HEK293T (cell line): ENCODE measurements at regions not wholly inside any gene's neighbourhood (a gene's known extent, or its start where the extent isn't known, plus 50 kb on each side); places are given as distances from the start of the nearest gene placed in this dataset.
"Not testable (repeated sequence)": the region's sequence is repeated elsewhere in the genome, so short reads cannot be mapped to it uniquely, and the experiment has no call there.

Experiments
- CTCF ChIA-PET: fragments of 350-600 bp; formaldehyde crosslinking; extraction: SDS; loops from one replicate; lab custom pipeline; 2021; ENCODE audit warnings: antibody characterized with exemption, inconsistent platforms; lab: Yijun Ruan, JAX
- POLR2A ChIA-PET: fragments of 350-600 bp; formaldehyde crosslinking; extraction: SDS; loops from one replicate; lab custom pipeline; 2020; ENCODE audit warnings: antibody characterized with exemption, inconsistent platforms; lab: Yijun Ruan, JAX
- DNase-seq: peaks from one replicate; pipeline ENCODE4 v3.0.0; 2012; ENCODE audit warnings: mixed read lengths; ENCODE audit errors: extremely low spot score
- ARNT ChIP-seq: fragments of 450-650 bp; IDR thresholded peaks from 2 replicates; pipeline ENCODE4 v1.6.1; 2017; ENCODE audit warnings: mild to moderate bottlenecking
- BHLHE40 ChIP-seq: fragments of 450-650 bp; IDR thresholded peaks from 2 replicates; pipeline ENCODE4 v1.6.1; 2016; ENCODE audit warnings: mild to moderate bottlenecking, moderate library complexity, borderline replicate concordance
- CTBP1 ChIP-seq: fragments of 450-650 bp; IDR thresholded peaks from 2 replicates; pipeline ENCODE4 v1.6.1; 2016; ENCODE audit warnings: borderline replicate concordance
- ELF4 ChIP-seq: fragments of 450-650 bp; IDR thresholded peaks from 2 replicates; pipeline ENCODE4 v1.6.1; 2017; ENCODE audit warnings: antibody characterized with exemption
- FOXA1 ChIP-seq: fragments of 450-650 bp; IDR thresholded peaks from 2 replicates; pipeline ENCODE4 v1.6.1; 2016; ENCODE audit warnings: mild to moderate bottlenecking
- FOXK2 ChIP-seq: fragments of 450-650 bp; IDR thresholded peaks from 2 replicates; pipeline ENCODE4 v1.6.1; 2016; ENCODE audit warnings: mild to moderate bottlenecking
- FOXM1 ChIP-seq: fragments of 450-650 bp; IDR thresholded peaks from 2 replicates; pipeline ENCODE4 v1.6.1; 2017; ENCODE audit warnings: mild to moderate bottlenecking, borderline replicate concordance
- HDGF ChIP-seq: fragments of 450-650 bp; IDR thresholded peaks from 2 replicates; pipeline ENCODE4 v1.6.1; 2017; ENCODE audit warnings: antibody characterized with exemption, borderline replicate concordance
- L3MBTL2 ChIP-seq: fragments of 450-650 bp; conservative IDR thresholded peaks from 2 replicates; pipeline ENCODE4 v1.6.1; 2016; ENCODE audit warnings: mild to moderate bottlenecking
- LEF1 ChIP-seq: fragments of 450-650 bp; IDR thresholded peaks from 2 replicates; pipeline ENCODE4 v1.6.1; 2017; ENCODE audit warnings: mild to moderate bottlenecking, borderline replicate concordance
- SP1 ChIP-seq: fragments of 450-650 bp; IDR thresholded peaks from 2 replicates; pipeline ENCODE4 v1.6.1; 2017
- SUZ12 ChIP-seq: fragments of 450-650 bp; IDR thresholded peaks from 2 replicates; pipeline ENCODE4 v1.6.1; 2016; ENCODE audit warnings: mild to moderate bottlenecking
- TARDBP ChIP-seq: fragments of 450-650 bp; IDR thresholded peaks from 2 replicates; pipeline ENCODE4 v1.6.1; 2016
- ZNF384 ChIP-seq: fragments of 450-650 bp; IDR thresholded peaks from 2 replicates; pipeline ENCODE4 v1.6.1; 2016
- TF ChIP-seq, protein P1 (sequence below): fragments of 450-650 bp; IDR thresholded peaks from 2 replicates; pipeline ENCODE4 v1.6.1; 2016

DNA sequence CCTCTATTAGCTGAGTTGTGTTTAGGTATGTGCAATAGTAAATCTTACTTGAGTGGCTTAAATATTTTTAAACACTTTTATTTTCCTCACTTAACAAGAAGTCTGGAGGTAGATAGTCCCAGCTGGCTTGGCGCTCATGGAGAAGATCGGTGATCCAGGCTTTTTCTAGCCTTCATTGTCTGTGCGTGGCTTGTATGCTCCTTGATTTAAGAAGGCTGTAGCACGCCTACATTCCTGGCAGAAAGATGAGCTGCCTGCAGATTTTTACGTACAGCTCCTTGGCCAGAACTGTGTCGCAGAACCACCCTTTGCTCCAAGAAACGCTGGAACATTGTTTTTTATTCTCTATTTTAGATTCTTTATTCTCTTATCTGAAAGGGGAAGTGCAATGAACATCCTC is 284.1 kb downstream of the KIF20B start:
- DNase-seq: no peak
- ChIA-PET CTCF (no interaction called here), POLR2A (no interaction called here)
- TF ChIP-seq LEF1: no peak
- no peak for TF ChIP-seq FOXM1
- no peak for TF ChIP-seq HDGF
- no peak for TF ChIP-seq FOXK2
- no peak for TF ChIP-seq SUZ12
- no peak for TF ChIP-seq ELF4
- no peak for TF ChIP-seq SP1
- no peak for TF ChIP-seq ARNT
- TF ChIP-seq TARDBP: no peak
- TF ChIP-seq BHLHE40: no peak
- no peak for TF ChIP-seq ZNF384

DNA sequence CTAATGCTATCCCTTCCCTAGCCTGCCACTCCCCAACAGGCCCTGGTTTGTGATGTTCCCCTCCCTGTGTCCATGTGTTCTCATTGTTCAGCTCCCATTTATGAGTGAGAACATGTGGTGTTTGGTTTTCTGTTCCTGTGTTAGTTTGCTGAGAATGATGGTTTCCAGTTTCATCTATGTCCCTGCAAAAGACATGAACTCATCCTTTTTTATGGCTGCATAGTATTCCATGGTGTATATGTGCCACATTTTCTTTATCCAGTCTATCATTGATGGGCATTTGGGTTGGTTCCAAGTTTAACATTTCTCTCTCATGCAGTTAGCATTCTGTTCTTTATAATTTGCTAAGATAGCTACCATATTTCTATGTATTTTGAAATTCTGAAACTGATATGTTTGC is 287.0 kb downstream of the KIF20B start:
- DNase-seq, POLR2A ChIA-PET, CTCF ChIA-PET: not testable (repeated sequence)

DNA sequence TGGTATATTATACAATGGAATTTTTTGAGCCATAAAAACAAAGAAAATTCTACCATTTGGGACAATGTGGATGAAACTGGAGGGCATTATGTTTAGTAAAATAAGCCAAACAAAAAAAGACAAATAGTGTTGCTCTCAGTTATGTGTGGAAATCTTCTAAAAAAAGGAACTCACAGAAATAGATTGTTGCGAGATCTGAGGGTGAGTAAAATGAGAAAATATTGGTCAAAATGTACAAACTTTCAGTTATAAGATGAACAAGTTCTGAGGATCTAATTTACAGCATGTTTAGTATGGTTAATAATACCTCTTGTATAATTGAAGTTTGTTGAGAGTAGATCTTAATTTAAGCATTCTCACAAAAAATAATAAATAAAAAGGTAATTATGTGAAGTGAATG is 291.2 kb downstream of the KIF20B start:
- CTCF ChIA-PET: no interaction called here
- TF ChIP-seq CTBP1 (no peak), ELF4 (no peak), HDGF (no peak), ZNF384 (no peak), LEF1 (no peak), SP1 (no peak), FOXA1 (no peak)
- no peak for DNase-seq
- POLR2A ChIA-PET: no interaction called here

DNA sequence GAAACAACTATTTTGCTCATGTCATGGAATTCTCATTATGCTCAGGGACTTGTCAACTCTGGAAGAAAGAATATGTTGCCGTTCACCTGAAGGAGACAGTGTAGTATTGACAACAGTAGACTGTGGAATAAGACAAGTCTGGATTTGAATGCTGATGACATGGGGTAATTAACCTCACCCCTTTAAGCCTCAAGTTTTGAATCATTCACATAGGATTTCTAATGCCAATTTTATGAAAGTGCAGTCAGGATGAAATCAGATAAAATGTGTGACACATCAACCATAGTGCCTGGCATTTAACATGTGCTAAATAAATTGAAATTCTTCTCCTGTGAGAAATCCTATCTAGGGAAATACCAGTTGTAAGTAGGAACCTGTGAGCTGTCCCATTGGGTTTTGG is 305.8 kb downstream of the KIF20B start:
- DNase-seq: no peak
- CTCF ChIA-PET: no interaction called here
- POLR2A ChIA-PET: no interaction called here
- TF ChIP-seq FOXM1: no peak

DNA sequence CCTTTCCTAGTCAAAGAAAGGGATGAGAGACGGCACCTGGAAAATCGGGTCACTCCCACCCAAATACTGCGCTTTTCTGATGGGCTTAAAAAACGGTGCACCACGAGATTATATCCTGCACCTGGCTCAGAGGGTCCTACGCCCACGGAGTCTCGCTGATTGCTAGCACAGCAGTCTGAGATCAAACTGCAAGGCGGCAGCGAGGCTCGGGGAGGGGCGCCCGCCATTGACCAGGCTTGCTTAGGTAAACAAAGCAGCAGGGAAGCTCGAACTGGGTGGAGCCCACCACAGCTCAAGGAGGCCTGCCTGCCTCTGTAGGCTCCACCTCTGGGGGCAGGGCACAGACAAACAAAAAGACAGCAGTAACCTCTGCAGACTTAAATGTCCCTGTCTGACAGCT is 309.9 kb downstream of the KIF20B start:
- POLR2A ChIA-PET, DNase-seq: not testable (repeated sequence)
- CTCF ChIA-PET: interaction anchor here (0.6 kb wide), 1 partner anchor 41 kb away, joined by 3 read pairs; no protein-coding TSS in a partner anchor

DNA sequence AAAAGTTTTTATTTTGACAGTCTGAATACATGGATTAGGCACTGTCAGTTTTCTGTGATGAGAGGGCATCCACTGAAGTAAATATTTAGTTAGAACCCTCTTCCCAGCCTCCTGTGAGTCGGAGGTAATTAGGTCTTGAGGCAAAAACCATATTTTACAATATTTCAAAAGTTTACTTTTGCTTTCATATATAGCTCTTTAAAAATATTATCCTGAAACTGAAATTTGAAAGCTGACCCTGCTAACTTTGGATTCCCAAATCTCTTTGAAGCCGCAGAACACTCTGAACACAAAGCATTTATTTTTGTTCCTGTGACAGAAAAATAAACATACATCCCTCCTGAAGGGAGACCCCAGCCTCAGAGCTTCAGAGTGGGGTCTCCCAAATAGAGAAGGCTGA is 317.4 kb downstream of the KIF20B start:
- POLR2A ChIA-PET: no interaction called here
- TF ChIP-seq ZNF384 (no peak), SUZ12 (no peak), BHLHE40 (no peak), HDGF (no peak), TARDBP (no peak), FOXK2 (no peak), ARNT (no peak)
- TF ChIP-seq, protein P1, sequence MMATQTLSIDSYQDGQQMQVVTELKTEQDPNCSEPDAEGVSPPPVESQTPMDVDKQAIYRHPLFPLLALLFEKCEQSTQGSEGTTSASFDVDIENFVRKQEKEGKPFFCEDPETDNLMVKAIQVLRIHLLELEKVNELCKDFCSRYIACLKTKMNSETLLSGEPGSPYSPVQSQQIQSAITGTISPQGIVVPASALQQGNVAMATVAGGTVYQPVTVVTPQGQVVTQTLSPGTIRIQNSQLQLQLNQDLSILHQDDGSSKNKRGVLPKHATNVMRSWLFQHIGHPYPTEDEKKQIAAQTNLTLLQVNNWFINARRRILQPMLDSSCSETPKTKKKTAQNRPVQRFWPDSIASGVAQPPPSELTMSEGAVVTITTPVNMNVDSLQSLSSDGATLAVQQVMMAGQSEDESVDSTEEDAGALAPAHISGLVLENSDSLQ: no peak
- no peak for DNase-seq
- CTCF ChIA-PET: no interaction called here

DNA sequence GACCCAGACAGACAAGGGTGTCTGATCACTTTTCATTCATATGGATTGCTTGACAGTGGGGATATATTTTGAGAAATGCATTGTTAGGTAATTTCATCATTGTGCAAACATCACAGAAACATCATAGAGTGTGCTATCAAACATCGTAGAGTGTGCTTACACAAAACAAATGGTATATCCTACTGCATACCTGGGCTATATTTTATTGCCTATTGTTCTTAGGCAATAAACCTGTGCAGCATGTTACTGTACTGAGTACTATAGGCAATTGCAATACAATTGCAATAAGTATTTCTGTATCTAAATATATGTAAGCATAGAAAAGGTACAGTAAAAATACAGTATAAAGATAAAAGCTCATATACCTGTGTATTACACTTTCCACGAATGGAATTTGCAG is 319.1 kb downstream of the KIF20B start:
- ChIA-PET CTCF (no interaction called here), POLR2A (no interaction called here)
- no peak for DNase-seq
- no peak for TF ChIP-seq SUZ12
- no peak for TF ChIP-seq ZNF384
- no peak for TF ChIP-seq FOXK2
- no peak for TF ChIP-seq CTBP1
- TF ChIP-seq LEF1: no peak
- TF ChIP-seq, protein P1: no peak
- TF ChIP-seq ELF4: no peak
- TF ChIP-seq L3MBTL2: no peak

DNA sequence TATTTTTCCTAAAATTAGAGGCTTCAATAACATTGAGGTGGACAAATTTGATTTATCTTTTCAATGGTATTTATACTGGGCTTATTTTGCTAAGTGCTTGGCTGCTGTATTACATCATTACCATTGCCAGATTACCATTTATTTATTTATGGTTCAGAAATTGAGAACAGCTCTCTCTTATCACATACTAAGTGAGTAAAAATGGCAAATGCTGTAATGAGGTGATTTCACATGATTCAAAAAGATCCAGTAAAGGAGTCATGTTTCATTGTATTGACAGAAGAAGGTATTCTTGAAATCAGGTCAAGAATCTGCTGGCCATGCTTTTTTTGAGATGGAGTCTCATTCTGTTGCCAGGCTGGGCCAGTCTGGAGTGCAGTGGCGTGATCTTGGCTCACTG is 322.6 kb downstream of the KIF20B start:
- CTCF ChIA-PET: no interaction called here
- POLR2A ChIA-PET: no interaction called here
- no peak for TF ChIP-seq SUZ12
- TF ChIP-seq TARDBP: no peak
- no peak for TF ChIP-seq BHLHE40
- TF ChIP-seq, protein P1: no peak
- TF ChIP-seq HDGF: no peak
- DNase-seq: no peak

DNA sequence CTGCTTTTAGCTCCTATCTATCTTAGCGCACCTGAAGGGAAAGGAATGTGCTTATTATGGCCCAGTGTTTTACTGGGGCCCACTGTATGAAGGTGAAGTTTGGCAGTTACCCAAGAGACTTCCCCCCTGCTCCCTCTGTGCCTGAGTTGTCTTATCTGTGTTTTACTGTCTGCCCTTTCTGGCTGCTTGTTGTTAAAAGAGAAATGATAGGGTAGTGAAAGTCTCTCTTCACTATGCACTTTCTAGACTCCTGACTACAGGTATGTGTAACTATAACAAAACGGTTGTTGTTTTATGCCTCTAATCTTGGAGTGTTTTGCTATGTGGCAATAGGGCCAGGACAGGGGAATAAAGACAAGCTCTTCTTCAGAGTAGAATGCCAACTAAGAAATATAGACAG is 326.9 kb downstream of the KIF20B start:
- DNase-seq: no peak
- ChIA-PET CTCF (no interaction called here), POLR2A (no interaction called here)
- no peak for TF ChIP-seq LEF1
